ENCODE measurements at regions not wholly inside any gene's neighbourhood (a gene's known extent, or its start where the extent isn't known, plus 50 kb on each side); places are given as distances from the start of the nearest gene placed in this dataset.

DNA sequence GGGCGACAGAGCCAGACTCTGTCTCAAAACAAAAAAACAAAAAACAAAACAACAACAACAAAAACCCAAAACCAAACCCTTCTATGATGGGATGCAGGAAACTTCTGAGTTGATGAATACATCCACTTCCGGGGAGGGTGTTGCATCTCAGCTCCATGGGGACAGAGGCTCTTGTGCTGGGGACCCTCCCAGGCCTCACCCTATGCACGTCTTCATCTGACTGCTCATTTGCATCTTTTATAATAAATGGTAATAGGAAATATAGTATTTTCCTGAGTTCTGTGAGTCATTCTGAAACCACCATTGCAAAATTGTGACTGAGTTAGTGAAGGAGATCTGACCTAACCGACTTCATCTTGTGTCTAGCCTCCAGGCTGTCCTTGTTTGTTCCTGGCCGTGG is 109.5 kb upstream of the SLC28A3 start:
- no peak for DNase-seq (ENCODE audit: low read depth)

DNA sequence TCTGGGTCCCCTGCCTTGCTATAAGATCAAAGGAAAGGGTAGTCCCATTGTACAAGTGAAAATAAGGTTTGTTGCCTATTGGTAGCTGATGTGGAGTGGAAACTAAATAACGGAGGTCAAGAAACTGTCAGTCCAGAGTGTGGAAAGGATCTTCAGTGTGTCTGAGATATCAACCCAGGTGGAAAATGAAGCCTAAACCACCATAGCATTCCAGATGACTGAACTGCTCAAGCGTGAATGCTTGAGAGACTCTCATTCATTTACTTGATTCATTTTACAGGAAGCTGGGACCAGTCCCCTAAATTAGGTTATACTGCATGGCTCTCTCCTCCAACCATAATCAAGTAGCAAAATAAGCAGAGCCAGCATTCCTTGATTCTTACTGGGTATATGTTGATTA is 116.0 kb upstream of the SLC28A3 start:
- no peak for DNase-seq (ENCODE audit: low read depth)

DNA sequence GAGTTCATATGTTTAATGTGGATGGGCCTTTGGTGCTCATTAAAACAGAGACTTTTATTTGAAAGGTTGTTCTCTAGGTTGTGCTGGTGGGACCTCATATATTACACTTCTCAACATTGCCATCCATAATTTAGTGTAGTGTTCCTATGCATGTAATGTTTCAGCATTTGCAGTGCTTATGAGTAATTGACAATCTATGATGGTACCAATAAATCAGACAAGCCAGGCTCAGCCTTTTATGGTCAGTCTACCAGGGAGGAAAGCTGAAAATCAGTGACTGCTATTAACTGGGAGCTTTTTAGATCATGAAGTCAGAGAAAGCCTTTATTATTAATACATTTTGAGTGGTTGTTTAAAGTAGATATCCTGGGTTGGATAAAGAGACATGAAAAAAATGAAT is 120.1 kb upstream of the SLC28A3 start:
- DNase-seq (ENCODE audit: low read depth): no peak

DNA sequence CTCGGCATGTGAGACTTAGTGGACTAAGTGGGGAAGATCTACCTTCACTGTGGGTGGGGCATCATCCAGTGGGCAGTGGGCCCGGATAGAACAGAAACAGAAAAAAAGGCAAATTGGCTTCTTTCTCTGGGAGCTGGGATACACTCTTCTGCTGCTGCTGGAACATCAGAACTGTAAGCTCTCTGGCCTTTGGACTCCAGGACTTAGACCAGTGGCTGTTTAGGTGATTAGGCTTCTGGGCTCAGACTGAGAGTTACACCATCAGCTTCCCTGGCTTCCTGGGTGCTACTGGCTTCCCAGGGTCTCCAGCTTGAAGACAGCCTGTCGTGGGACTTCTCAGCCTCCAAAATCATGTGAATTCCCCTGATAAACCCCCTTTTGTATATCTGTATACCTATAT is 122.7 kb upstream of the SLC28A3 start:
- DNase-seq (ENCODE audit: low read depth): no peak

DNA sequence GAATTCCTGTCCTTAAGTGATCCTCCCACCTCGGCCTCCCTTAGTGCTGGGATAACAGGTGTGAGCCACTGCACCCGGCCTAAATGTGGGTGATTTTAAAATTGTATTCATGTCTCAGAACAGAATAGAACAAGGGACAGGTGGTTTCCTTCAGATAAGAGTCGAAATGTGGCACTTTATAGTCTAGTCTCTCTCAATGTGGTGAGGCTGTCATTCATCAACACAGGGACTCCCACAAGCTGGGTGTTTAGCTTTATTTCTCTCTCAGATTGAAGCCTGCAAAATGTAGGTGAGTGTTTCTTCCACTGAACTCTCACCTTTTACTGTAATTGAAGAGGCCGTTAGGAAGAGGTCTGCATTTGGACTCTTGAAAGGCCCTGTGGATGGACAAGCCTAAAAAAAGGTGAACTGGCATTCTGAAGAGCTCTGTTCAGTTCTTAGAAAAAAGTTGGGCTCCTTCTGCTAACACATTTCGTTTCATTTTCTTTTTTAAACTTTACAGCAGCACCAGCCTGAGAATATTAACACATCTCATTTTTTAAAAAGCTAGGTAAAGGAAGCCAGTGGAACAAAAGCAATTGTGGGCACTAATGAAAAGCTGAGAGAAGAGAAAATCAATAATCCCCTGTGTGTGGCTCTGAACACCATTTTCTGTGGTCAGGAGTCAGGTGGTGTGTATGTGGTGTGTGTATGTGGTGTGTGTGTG is 126.2 kb upstream of the SLC28A3 start:
- DNase-seq (ENCODE audit: low read depth): no peak

DNA sequence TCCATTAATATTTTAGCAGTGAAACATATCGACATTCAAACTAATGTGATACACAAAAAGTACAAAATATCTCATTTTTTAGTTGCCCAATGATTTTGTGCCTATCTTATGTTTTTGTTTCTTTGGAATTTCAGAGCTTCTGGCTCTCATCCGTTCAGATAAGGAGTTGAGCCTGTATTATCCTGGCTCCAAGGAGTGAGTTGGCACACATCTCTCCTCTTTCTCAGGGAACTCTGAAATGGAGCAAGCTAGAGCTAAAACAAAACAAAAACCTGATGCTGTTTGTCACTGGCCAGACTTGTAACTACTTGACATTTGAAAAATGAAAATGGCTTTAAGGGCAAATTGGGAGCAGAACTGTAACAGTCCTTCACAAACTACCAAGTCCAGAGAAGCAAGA is 131.3 kb upstream of the SLC28A3 start:
- no peak for DNase-seq (ENCODE audit: low read depth)

DNA sequence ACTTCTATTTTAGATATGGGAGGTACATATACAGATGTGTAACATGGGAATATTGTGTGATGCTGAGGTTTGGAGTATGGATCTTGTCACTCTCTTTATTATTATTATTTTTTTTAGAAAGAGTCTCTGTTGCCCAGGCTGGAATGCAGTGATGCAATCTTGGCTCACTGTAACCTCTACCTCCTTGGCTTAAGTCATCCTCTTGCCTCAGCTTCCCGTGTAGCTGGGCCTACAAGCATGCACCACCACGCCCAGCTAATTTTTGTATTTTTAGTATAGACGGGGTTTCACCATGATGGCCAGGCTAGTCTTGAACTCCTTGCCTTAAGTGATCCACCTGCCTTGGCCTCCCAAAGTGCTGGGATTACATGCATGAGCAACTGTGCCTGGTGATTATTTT is 138.4 kb upstream of the SLC28A3 start:
- no peak for DNase-seq (ENCODE audit: low read depth)

DNA sequence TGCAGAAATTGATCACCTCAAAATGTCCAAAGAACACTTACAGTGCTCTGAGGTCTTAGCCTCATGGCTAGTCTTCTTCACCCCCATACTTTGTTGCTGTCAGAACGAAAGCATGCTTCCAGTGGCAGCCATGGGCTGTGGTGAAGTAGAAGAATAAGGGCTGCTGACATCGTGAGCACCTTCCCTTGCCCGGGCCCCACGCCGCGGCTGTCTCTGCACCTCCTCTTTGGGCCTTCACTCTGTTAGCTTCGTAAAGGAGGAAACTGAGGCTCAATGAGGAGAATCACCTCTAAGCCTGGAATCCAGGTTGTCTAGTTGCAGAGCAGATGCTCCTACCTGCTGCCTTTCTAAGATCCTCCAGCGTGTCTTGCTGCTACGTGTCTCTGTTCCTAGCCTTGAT is 139.5 kb upstream of the SLC28A3 start:
- DNase-seq (ENCODE audit: low read depth): no peak

DNA sequence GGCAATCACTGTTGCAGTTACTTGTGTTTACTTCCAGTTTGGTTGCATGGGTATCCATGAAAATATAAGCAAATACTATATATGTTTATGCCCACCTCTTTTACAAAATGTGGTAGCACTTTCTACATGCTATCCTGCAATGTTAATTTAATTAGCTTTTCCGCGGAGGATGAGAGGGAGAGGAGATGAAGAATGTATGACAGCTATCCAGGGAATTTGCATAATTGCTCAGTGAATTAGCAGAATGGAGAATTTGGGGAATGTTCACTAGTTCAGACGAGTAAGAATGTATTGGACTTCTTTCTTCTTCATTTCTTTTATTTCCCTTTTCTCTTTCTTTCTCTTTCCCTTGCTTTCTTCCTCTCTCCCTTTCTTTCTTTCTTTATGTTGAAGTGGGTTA is 140.7 kb upstream of the SLC28A3 start:
- no peak for DNase-seq (ENCODE audit: low read depth)

DNA sequence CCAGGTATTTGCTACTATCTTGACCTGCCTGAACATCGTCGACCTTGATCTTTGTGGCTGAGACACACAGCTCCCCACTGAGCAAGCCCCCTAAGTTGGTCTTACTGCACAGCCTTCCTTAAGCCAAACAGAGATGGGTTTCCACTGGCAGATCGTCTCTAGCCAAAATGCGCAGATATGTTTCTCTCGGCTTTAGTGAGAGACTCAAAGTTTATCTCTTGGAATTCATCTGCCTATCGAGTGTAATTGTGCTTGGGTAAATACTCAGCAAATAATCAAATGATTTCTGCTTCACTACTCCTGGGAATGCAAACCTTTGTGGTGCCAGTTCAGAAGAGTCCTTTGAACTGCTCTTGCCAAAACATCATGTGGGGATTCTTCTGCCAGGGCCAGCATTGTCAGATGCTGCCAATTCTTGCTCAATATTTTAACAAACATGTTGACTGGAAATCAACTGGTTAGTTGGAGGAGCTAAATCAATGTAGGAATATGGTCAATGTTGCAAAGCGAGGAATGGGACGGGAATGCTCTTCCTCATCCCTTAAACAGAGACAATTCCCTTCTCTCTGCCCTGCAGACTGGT is 141.2 kb upstream of the SLC28A3 start:
- DNase-seq (ENCODE audit: low read depth): no peak

DNA sequence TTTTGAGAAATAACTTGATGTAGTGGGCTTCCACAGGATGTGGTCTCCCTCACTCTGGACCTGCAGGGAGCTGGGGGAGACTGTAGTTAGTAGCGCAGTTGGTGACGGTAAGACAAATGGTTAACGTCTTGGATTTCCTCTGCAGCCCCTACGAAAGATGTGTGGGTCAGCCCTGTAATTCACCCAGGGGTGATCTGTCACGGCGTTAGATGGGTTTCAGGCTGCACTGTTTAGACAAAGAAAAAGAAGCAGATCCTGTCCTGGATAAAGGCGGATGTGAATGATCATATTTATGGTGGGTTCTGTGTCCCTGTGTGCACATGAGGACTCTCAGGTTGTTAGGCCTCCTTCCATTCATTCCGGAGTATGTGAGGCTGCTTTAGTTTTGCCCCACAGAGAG is 142.0 kb upstream of the SLC28A3 start:
- no peak for DNase-seq (ENCODE audit: low read depth)

DNA sequence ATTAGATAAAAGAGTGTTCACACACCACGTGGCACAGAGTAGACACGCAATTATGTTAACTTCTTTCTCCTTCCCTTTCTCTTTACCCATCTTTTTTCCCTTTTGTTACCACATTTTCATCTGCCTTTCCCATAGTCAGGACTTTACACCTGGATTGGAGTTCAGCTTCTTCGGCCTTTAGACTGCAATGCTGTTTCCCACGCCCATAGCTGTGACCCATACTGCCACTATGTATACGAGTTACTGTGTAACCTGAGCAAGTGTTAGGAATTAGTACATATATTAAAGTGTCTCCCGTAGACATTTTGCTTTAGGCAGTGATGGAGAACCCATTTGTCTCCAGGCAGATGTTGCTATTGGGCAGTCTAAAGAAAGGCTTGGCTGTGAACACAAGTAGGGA is 143.6 kb upstream of the SLC28A3 start:
- no peak for DNase-seq (ENCODE audit: low read depth)

DNA sequence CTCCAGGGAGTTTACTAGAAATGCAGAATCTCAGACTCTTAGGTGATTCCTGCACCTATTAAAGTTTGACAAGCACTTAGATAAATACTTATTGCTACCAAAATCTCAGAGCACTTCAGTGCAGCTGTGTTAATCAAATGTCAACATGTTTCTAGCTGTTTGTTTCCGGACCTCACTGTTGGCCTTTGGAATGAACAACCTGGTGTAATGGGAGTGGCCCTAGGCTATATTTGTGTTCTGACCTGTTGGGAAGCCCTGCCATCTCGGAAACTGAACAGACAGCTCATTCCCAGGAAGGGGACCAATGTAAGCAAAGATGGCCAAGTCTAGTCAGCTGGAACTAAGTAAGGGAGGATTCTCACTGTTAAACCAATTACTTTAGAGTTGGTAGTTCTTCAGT is 145.0 kb upstream of the SLC28A3 start:
- DNase-seq (ENCODE audit: low read depth): no peak

DNA sequence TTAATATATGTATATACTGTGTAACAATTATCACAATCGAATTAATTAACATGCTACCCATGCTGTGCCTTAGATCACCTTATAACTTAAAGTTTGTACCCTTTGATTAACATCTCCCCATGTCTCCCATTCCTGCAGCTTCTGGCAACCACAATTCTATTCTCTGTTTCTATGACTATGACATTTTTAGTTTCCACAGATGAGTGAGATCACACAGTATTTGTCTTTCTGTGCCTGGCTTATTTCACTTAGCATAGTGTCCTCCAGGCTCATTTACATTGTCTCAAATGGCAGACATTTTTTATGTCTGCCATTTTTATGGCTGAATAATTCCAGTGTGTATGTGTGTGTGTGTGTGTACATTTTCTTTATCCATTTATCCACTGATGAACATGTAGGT is 146.1 kb upstream of the SLC28A3 start:
- DNase-seq (ENCODE audit: low read depth): no peak

DNA sequence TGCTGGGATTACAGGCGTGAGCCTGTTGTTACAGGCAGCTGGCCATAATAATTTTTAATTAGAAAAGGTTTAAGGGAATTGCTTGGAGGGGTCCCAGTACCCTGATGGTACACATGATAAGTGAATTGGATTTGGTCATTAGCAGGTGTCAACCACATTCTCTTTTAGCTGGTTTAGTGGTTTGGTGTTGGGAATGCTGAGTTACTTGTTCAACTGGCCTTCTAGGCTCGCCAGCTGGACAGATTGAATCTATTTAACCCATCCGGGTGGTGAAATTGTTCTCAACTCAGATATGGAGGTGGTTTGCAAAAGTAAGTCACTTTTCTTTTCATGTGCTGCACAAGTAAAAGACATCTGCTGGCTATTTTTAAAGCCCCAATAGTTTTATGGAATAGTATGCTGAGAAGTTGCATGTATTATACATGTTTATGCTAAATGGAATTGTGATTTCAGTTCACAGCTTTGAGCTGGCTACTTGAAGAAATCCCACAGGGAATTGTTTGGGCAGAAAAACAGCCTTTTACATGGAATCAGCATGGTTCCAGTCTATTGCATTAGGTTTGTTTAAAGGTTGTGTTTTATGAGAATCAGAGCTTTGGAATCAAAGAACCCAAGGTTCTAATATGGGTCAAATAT is 149.8 kb upstream of the SLC28A3 start:
- DNase-seq (ENCODE audit: low read depth): no peak

DNA sequence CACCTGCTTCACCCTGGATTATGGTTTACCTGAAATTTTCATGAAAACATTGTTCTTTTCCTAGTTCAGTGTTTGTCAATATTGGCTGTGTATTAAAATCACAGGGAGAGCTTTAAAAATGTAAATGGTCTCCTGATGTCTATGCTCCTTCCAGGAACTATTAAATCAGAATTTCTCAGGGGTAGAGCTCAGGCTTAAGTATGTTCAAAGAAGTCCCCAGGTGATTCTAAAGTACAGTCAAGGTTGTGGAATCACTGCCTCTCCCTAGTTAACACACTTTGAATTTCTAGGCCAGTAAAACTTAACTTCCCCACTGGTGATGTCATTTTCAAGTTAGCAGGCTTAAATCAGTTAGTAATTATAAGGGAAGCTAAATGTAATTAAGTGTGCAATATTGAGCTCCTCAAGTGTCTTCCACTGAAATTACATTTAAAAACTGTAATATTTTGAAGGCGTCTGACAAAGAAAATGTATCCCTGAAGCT is 150.3 kb upstream of the SLC28A3 start:
- no peak for DNase-seq (ENCODE audit: low read depth)

DNA sequence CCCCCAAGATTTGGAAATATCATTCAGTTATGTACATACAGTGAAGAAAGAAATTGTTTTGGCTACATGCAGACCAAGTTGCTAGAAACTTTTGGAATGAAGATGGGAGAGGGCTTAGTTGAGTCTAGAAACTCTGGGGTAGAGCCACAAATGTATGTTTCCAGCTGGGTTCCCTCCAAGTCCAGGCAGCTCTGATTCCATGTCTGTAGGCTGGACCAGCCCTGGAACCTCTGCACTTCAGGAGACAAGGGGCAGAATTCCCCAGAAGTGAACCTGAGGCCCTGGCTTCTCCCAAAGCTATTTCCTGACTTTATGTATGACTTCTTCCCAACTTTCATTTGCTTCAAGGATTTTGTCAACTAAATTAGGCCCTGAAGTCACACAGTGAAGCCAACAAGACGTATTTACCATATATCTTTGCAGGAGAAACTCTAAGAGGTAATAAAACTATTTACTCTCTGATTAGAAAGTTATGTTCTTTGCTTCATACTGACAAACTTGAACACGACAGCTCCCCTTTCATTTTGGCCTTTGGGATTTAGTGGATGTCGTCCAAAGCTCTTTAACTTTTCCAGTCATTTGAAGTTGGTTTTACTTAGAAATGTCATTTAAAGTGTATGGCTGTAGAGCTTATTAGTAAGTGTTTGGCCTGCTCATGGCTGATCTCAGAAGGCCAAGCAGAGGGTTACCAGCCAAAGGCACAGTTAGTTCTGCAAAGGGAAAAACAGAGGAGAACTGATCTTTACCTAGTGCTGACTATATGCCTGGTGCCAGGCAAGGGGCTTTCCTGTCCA is 152.0 kb upstream of the SLC28A3 start:
- no peak for DNase-seq (ENCODE audit: low read depth)

DNA sequence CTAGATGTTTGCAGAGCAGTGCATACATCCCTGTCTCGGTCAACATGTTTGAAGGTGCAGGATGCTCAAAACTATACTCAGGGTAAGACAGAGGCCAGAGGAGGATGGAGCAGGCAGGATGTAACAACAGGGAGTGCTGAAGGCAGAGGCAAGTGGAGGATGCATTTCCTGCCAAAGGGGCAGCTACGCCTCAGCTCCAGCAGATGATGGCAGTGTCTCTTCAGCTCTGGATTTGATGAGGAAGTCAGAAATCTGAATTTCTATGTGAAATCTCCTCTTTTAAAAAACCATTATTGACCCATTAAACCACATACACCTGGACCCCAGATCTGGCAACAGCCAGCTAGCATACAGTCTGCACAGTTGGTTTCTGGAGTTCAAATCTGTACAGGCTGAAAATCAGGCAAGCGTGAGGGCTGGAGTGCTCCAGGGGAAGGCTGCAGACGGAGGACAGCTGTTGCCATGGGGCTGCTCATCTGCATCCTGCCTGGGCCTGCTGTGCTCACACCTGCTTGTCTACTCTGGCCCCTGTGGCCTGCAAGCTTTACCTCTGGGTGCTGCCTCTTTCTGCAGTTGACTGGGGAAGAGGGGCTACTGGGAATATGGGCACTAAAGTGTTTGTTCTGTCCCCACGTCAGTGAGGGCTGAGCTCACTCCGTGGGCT is 152.9 kb upstream of the SLC28A3 start:
- DNase-seq (ENCODE audit: low read depth): no peak

DNA sequence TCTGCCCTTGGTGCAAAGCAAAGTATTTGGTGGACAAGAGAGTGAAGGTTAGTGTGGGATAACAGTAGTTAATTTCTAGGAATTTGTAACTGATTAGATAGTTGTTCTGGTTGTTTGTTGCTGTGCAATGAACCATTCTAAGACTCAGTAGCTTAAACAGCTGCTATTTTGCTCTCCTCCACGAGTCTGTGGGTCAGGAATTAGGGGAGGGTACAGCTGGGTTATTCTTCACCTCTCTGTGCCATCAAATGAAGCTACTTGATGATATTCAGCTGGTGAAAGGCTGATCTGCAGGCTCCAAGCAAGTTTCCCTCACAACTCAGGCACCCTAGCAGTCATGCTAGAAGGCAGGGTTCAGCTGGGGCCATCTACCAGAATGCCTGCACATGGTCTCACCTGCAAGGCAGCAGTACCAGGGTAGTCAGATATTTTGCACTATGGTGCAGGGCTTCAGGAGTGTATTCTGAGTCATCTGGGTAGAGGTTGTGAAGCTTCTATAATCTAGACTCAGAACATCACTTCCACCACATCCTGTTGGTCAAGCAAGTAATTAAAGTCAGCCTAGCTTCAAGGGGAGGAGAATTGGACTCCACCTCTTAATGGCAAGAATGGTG is 159.5 kb upstream of the SLC28A3 start:
- DNase-seq (ENCODE audit: low read depth): no peak

DNA sequence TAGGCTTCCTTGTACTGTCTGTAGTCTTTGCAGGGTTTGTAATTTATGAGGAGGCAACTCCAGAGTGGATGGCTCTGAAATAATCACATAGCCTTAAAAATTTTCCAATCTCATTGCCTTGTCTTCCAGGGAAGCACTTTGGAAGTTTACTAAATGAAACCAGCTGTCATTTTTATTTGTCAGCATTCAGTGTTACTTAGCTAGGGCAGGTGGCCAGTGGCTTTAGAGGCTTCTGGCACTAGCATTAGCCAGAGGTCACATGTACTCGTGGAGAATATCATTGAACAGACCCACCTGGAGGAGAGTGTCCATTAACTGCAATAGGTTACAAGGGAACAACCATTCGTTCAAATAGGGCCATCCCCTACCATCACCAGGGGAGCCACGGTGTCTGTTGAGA is 160.3 kb upstream of the SLC28A3 start:
- DNase-seq (ENCODE audit: low read depth): no peak

DNA sequence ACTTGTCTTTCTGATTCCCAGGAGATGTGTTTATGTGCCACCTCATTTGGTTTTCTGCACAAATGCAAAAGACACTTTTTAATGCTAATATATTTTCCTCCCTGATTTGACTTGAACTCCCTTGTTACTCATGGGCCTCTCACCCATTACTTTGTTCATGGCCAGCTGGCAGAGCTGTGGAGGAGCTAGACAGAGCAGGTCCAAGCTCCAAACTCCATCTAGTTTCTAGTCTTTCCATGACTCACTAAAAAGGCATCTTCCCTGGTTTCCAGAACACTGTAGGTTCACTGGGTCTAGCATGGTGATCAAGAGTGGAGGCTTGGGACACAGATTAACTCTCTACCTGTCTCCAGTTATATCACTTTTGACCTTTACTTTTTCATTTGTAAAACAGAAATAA is 161.0 kb upstream of the SLC28A3 start:
- no peak for DNase-seq (ENCODE audit: low read depth)

DNA sequence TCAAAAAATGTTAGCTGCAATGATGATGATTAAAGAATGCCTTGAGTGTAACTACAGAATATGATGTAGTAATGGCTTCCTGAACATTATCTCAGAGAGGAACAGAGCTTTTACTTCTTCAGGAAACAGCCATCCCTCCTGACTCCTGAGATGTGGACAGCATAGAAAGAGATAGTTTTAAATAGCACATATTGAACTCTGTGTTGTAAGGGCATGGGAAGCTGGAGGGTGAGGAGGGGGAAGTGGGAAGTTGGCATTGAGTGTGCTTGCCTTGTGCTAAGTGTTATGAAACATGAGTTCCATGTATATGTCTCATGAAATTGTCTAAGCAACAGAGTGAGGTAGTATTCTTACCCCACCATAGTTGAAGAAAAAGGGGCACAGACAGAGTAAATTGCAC is 161.5 kb upstream of the SLC28A3 start:
- DNase-seq (ENCODE audit: low read depth): no peak
